ENCODE measurements at regions not wholly inside any gene's neighbourhood (a gene's known extent, or its start where the extent isn't known, plus 50 kb on each side); places are given as distances from the start of the nearest gene placed in this dataset.
"Not testable (repeated sequence)": the region's sequence is repeated elsewhere in the genome, so short reads cannot be mapped to it uniquely, and the experiment has no call there.

DNA sequence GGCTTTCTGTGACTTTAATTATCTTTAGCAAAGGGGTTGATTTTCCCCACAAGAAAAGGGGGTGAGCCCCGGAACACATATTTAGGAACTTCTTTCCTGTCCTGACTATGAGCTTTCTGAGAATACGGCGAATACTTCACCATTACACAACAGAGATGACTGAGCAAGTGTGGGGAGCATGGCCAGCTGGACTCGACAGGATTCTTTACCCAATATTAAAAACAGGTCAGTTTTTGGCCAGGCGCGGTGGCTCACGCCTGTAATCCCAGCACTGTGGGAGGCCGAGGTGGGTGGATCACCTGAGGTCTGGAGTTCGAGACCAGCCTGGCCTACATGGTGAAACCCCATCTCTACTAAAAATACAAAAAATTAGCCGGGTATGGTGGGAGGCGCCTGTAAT lies 153.7 kb downstream of the TFAP2C start:
- H3K27ac Mint-ChIP-seq; H3K36me3 Mint-ChIP-seq (ENCODE audit: low read depth); DNase-seq; H3K9me3 Mint-ChIP-seq; H3K27me3 Mint-ChIP-seq; CTCF ChIA-PET; POLR2A ChIA-PET; H3K4me3 Mint-ChIP-seq: not testable (repeated sequence)
- peaks cover 26% of the 10 kb centered on the region for H3K4me1 Mint-ChIP-seq

DNA sequence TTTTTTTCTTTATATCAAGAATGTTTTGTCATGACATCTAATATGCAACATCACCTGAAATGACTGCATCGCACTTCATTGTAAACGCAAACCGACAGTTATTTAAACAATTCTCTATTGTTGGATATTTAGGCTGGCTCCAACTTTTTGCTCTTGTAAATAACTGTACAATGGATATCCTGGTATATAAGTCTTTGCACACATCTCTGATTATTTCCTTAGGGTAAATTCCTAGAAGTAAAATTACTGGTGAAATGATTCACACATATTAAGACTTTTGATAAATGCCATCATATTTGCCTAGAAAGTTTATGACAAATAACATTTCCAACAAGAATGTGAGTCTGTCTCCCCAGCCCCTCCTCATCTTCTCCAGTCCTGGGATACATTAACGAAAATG lies 154.7 kb downstream of the TFAP2C start:
- Mint-ChIP-seq H3K9me3 (no peaks in the 10 kb centered on the region), H3K27ac (no peak overlapping the region), H3K4me3 (no peak overlapping the region), H3K27me3 (peaks cover 4% of the 10 kb centered on the region), H3K36me3 (ENCODE audit: low read depth) (no peaks in the 10 kb centered on the region), H3K4me1 (peaks cover 16% of the 10 kb centered on the region)
- DNase-seq, result no peak
- ChIA-PET POLR2A (no interaction called here), CTCF (no interaction called here)

DNA sequence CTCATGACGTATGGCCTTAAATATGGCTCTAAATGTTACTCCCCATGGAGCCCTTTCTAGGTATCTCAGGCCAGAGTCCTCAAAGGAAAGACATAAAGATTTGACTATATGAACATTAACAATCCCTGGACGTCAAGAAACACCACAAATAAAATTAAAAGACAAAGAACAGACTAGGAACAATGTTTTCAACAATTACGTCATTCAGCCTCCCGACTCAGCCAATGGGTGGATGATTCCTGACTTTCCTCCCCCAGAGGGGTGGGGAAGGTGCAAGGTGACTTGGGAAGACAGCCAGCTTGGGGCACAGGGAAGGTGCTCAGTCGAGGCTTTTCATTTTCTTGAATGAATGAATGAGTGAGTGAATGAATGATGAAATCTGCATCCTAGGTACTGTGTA lies 157.4 kb downstream of the TFAP2C start:
- Mint-ChIP-seq H3K27ac (no peak overlapping the region), H3K36me3 (ENCODE audit: low read depth) (no peaks in the 10 kb centered on the region), H3K27me3 (peaks cover 4% of the 10 kb centered on the region), H3K4me3 (no peak overlapping the region), H3K9me3 (no peaks in the 10 kb centered on the region), H3K4me1 (peaks cover 7% of the 10 kb centered on the region)
- CTCF ChIA-PET, result no interaction called here
- POLR2A ChIA-PET, result no interaction called here
- DNase-seq, result no peak

DNA sequence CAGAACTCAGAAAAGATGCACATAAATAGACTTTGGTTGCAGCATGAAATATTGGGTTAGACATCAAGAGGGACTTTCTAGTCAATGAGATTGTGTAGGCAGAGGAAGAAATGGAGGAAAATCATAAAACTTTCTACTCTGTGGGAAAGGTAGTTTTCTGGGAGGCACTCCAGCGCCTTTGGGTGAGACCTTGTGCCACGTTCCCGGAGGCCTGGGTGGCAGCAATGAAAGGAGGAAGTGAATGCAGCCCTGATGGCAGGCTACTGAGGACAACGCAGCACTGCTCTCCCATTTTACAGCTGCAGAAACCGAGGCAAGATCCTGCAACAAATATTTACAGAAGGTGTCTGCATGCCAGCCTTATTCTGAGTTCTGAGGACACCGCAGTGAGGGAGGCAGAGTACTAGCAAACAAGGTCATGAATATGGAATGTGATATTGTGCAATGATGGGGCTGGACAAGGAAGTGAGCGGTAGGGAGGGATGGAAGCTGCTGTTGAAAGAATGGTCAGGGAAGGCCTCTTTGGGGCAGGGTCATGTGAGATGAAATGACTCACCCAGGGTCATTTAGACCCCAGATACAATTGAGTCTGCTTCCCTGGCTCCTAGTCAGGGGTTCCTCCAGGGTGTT lies 159.1 kb downstream of the TFAP2C start:
- Mint-ChIP-seq H3K9me3 (no peaks in the 10 kb centered on the region), H3K36me3 (ENCODE audit: low read depth) (no peaks in the 10 kb centered on the region), H3K4me3 (no peak overlapping the region), H3K27me3 (peaks cover 9% of the 10 kb centered on the region), H3K27ac (no peak overlapping the region), H3K4me1 (peaks cover 5% of the 10 kb centered on the region)
- CTCF ChIA-PET, result no interaction called here
- DNase-seq, result no peak
- POLR2A ChIA-PET, result no interaction called here

DNA sequence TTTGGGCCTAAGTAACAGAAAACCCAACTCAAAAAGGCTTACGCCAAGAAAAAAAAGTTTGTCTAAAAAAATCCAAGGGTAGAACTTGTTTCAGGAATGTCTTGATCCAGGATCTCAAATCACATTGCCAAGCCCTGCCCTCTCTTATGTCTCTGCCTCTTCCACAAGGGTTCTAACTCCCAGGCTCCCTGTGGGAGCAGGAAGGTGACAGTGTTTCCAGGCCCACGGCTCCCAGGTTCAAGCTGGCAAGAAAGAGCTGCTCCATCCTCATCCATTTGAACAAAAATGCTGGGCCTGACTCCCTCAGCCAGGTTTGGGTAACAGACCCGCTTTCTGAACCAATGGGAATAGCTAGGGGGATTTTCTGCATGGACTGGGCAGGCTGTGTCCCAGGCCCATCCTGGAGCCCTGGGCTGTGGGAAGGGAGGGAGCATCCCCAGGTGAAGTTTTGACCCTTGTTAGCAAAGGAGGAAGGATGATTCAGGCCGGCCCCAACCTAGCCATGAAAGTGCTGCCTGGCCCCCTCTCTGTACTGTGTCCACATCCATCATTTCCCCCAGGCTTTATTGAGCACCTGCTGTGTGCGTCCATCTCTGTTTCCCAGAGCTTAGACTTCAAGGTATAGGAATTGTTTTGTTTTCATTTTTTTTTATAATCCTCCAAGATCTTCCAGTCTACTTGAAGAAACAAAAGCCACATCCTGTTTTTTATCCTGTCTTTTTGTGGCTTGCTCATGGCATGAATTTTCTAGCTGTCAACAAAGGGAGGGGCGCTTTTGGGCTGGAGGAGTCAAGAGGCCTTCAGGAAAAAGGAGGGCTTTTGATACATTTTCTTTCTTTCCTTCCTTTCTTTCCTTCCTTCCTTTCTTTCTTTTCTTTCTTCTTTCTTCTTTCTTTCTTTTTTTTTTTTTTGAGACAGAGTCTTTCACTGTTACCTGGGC lies 159.8 kb downstream of the TFAP2C start:
- Mint-ChIP-seq H3K27me3 (peaks cover 9% of the 10 kb centered on the region), H3K36me3 (ENCODE audit: low read depth) (no peaks in the 10 kb centered on the region), H3K4me3 (no peak overlapping the region), H3K27ac (no peak overlapping the region), H3K9me3 (no peaks in the 10 kb centered on the region), H3K4me1 (peaks cover 5% of the 10 kb centered on the region)
- DNase-seq, result no peak
- ChIA-PET CTCF (no interaction called here), POLR2A (no interaction called here)

DNA sequence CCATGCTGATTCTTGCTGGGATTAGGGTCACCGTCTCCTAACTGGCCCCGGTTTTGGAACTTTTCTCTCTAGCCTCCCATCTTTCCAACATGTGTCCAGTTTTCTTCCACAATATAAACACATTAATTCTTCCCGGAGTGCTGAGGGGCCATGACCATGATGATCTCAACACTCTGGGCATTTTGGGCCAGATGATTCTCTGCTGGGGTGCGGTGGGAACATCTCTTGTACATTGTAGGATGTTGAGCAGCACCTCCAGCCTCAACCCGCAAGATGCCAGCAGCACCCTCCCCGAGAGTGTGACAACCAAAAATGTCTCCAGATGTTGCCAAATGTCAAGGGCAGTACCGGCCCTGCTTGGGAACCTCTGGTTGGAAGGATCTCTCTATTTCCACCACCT lies 164.8 kb downstream of the TFAP2C start:
- H3K27me3 Mint-ChIP-seq, result peaks cover 7% of the 10 kb centered on the region
- no peak for DNase-seq
- H3K4me1 Mint-ChIP-seq, result peaks cover 5% of the 10 kb centered on the region
- H3K36me3 Mint-ChIP-seq (ENCODE audit: low read depth), result no peaks in the 10 kb centered on the region
- POLR2A ChIA-PET, result no interaction called here
- H3K27ac Mint-ChIP-seq, result no peak overlapping the region
- H3K4me3 Mint-ChIP-seq, result no peak overlapping the region
- CTCF ChIA-PET, result no interaction called here
- H3K9me3 Mint-ChIP-seq, result peaks cover 1% of the 10 kb centered on the region

DNA sequence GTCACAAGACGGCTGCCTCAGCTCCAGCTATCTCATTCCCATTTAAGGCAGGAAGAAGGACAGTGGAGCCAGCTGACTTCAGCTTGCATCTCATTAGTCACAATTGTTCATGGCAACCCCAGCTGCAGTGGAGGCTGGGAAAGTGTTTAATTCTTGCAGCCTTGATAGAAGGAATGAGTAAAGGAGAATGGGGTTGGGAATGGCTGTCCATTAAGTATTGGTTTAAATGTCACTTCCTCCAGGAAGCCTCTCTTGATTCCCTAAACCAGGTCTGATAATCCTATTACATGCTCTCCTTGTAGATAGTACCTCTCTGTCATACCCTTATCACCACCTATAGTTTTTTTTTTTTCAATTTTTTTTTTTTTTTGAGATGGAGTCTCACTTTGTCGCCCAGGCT lies 166.4 kb downstream of the TFAP2C start:
- Mint-ChIP-seq H3K27me3 (peaks cover 7% of the 10 kb centered on the region), H3K4me3 (no peak overlapping the region), H3K27ac (no peak overlapping the region), H3K4me1 (no peaks in the 10 kb centered on the region), H3K36me3 (ENCODE audit: low read depth) (no peaks in the 10 kb centered on the region), H3K9me3 (peaks cover 3% of the 10 kb centered on the region)
- no peak for DNase-seq
- CTCF ChIA-PET, result no interaction called here
- POLR2A ChIA-PET, result no interaction called here

DNA sequence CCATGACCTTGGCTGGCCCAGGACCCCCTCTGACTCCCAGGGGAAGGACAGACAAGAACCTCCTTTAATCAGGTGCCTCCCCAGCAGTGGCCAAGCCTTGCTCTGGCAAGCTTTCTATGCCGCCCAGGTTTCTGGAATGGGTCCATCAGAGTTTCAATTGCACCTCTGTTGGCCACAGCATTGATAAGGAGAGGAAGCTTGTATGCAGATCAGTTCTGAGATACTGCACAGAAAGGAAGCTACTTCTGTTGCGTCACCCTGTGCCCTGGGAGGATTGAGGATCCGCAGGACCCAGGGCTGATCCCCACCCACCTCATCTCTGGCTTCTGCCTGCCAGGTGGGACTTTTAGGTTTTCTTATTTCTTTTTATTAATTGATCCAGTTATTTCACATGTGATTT lies 167.2 kb downstream of the TFAP2C start:
- H3K27ac Mint-ChIP-seq, result no peak overlapping the region
- no peak for DNase-seq
- no peak overlapping the region for H3K4me3 Mint-ChIP-seq
- ChIA-PET POLR2A (no interaction called here), CTCF (no interaction called here)
- no peaks in the 10 kb centered on the region for H3K36me3 Mint-ChIP-seq (ENCODE audit: low read depth)
- no peaks in the 10 kb centered on the region for H3K4me1 Mint-ChIP-seq
- H3K9me3 Mint-ChIP-seq, result peaks cover 3% of the 10 kb centered on the region
- peaks cover 9% of the 10 kb centered on the region for H3K27me3 Mint-ChIP-seq

DNA sequence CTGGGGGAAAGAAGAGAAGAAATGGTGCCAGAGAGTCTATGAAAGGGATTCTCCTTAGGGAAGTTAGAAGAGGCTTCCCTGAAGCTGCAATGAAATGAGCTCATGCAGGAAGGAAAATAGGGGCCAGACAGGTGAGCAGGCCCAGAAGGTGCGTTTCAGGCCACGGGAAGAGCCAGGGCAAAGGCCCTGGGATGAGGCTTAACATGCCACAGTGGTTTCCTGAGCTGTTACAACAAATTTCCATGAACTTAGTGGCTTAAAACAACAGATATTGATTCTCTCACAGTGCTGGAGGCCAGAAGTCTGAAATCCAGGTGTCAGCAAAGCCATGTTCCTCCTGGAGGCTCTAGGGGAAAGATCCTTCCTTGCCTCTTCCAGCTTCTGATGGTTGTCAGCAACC lies 167.9 kb downstream of the TFAP2C start:
- Mint-ChIP-seq H3K4me3 (no peak overlapping the region), H3K36me3 (ENCODE audit: low read depth) (no peaks in the 10 kb centered on the region), H3K4me1 (no peaks in the 10 kb centered on the region), H3K27ac (no peak overlapping the region), H3K27me3 (peaks cover 6% of the 10 kb centered on the region), H3K9me3 (peaks cover 3% of the 10 kb centered on the region)
- DNase-seq, result no peak
- POLR2A ChIA-PET, result no interaction called here
- CTCF ChIA-PET, result no interaction called here

DNA sequence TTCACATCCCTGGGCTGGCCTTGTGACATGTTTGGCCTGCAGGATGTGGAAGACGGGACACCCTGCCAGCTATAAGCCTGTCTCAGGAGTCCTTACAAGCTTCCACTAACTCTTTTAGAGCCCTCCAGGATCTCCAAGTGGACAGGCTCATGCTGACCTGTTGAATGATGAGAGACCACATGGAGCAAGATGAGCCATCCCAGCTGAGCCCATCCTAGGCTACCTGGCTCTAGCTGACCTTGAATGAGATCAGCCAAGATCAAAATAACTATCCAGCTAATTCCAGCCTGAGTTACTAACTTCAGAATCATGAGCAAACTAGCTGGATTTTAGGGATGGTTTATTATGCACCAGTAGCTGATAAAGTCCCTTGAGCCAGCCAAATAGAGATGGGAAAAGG lies 169.5 kb downstream of the TFAP2C start:
- no peaks in the 10 kb centered on the region for H3K36me3 Mint-ChIP-seq (ENCODE audit: low read depth)
- no peak overlapping the region for H3K27ac Mint-ChIP-seq
- H3K4me1 Mint-ChIP-seq, result no peaks in the 10 kb centered on the region
- peaks cover 4% of the 10 kb centered on the region for H3K27me3 Mint-ChIP-seq
- peaks cover 3% of the 10 kb centered on the region for H3K9me3 Mint-ChIP-seq
- no peak for DNase-seq
- ChIA-PET CTCF (no interaction called here), POLR2A (no interaction called here)
- H3K4me3 Mint-ChIP-seq, result no peak overlapping the region

DNA sequence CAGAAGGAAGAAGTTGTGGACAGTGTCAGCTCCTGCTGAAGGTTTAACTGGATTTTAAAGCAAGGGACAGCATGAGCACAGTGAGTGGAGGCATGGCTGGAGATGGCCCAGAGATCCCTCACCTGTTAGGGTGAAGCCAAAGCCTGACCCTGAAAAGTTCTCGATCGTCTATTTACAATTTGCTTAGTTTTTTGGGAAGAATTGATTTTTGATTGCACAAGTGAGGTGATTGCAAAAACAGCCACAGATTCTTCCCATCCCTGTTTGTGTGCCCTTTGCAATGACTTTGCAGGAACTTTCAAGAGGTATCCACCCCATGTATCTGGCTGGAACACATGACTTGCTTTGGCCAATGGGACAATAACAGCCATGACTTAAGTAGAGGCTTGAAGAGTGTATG lies 170.1 kb downstream of the TFAP2C start:
- POLR2A ChIA-PET, result no interaction called here
- no peak overlapping the region for H3K4me3 Mint-ChIP-seq
- CTCF ChIA-PET, result no interaction called here
- H3K4me1 Mint-ChIP-seq, result no peaks in the 10 kb centered on the region
- no peaks in the 10 kb centered on the region for H3K36me3 Mint-ChIP-seq (ENCODE audit: low read depth)
- H3K27me3 Mint-ChIP-seq, result peaks cover 4% of the 10 kb centered on the region
- H3K9me3 Mint-ChIP-seq, result peaks cover 3% of the 10 kb centered on the region
- no peak overlapping the region for H3K27ac Mint-ChIP-seq
- no peak for DNase-seq

DNA sequence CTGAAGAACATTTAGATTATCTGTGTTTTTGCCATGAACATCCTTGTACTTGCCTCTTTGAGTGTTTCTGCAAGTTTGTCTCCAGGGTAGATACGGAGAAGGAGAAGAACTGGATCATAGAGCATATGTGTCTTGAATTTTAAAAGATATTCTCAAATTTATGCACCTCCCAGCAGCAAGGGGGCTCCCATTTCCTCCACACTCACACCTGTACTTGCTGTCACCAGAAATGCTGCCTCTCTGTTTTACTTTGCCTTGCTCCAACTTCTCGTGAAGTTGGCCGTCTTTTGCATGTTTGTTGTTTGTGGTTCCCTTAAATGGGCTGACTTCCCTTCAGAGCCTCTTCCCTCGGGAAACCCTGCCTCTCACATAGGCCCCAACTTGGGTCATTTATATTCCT lies 171.0 kb downstream of the TFAP2C start:
- H3K9me3 Mint-ChIP-seq, result peaks cover 3% of the 10 kb centered on the region
- ChIA-PET CTCF (no interaction called here), POLR2A (no interaction called here)
- H3K4me3 Mint-ChIP-seq, result no peak overlapping the region
- H3K27ac Mint-ChIP-seq, result no peak overlapping the region
- H3K4me1 Mint-ChIP-seq, result no peaks in the 10 kb centered on the region
- peaks cover 4% of the 10 kb centered on the region for H3K27me3 Mint-ChIP-seq
- H3K36me3 Mint-ChIP-seq (ENCODE audit: low read depth), result no peaks in the 10 kb centered on the region
- no peak for DNase-seq

DNA sequence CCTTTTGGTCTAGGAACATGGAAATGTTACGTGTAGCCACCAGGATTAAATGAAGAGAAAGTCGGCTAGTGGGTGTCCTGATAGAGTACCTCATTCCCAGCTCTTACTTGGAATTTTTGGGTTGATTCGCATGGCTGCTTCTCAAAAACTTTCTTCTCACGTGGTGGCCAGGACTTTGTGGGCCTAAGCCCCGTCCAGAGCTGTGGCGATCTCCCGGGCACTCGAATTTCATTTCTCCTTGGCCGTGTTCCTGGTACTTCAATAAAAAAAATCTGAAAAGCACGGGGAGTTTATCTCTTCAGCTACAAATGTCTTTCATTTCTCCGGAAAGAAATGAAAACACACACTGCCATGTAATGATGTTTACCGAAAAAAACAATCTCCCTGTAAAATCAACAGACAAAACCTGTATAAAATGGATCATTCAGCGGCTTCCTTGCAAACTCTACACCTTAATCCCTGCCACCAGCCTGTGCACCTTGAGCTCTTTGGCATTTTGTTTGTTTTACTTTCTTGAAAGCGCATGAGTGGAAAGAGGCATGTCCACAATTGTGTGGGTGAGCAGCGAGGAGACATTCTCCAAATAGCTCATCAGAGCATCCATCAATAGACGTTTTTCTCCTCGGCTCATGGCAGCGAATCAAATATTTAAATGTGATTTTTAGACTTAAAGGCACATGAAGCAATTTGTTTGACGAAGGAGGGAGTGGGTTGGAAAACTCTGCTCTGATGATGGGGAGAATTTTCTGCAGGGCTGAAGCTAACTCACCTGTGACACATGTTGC lies 173.1 kb downstream of the TFAP2C start:
- no peak for DNase-seq
- no peaks in the 10 kb centered on the region for H3K4me1 Mint-ChIP-seq

More for the DNA sequence above, 173.1 kb downstream of the TFAP2C start:
- Mint-ChIP-seq H3K36me3 (ENCODE audit: low read depth) (no peaks in the 10 kb centered on the region), H3K4me3 (no peak overlapping the region), H3K9me3 (peaks cover 3% of the 10 kb centered on the region), H3K27me3 (peaks cover 4% of the 10 kb centered on the region), H3K27ac (no peak overlapping the region)
- CTCF ChIA-PET, result interaction anchor here (0.6 kb wide), 1 partner anchor 15 kb away, joined by 3 read pairs; no protein-coding TSS in a partner anchor
- POLR2A ChIA-PET, result no interaction called here
